T-helper 17 cell (primary cell): ENCODE measurements at regions not wholly inside any gene's neighbourhood (a gene's known extent, or its start where the extent isn't known, plus 50 kb on each side); places are given as distances from the start of the nearest gene placed in this dataset.

Experiments used
- ATAC-seq: fragments of 150-1000 bp; cut with Tn5 transposase; 2 replicates; pipeline ENCODE4 v1.10.0; 2021; ENCODE audit warnings: mild to moderate bottlenecking, moderate library complexity
- DNase-seq, 3 donors: peaks; one replicate each; pipeline versions ENCODE4 v3.0.0 to v3.0.0-alpha.2; 2020 to 2021
- H3K9me3 ChIP-seq: one replicate; pipeline ENCODE4 v1.7.0; 2013; ENCODE audit warnings: low read length, mild to moderate bottlenecking; ENCODE audit not compliant: control insufficient read depth, poor library complexity, severe bottlenecking
- H3K27ac Mint-ChIP-seq: one replicate; pipeline ENCODE4 v1.8.0; 2022; ENCODE audit warnings: mild to moderate bottlenecking, moderate library complexity, mixed read lengths
- H3K27me3 Mint-ChIP-seq: one replicate; pipeline ENCODE4 v1.8.0; 2022; ENCODE audit warnings: mixed read lengths
- H3K36me3 Mint-ChIP-seq: one replicate; pipeline ENCODE4 v1.8.0; 2022; ENCODE audit warnings: low read depth, mixed read lengths
- H3K4me1 Mint-ChIP-seq: one replicate; pipeline ENCODE4 v1.8.0; 2022; ENCODE audit warnings: mild to moderate bottlenecking, mixed read lengths
- H3K4me3 Mint-ChIP-seq: one replicate; pipeline ENCODE4 v1.8.0; 2022; ENCODE audit warnings: mild to moderate bottlenecking, moderate library complexity, mixed read lengths

- no peaks in the 10 kb centered on the region for H3K27me3 Mint-ChIP-seq
- no peaks in the 10 kb centered on the region for H3K36me3 Mint-ChIP-seq
These were observed 906.9 kb upstream of the SOX9 start for GRCh38 chr17:71213936-71214335.

GRCh38 chr17:71217769-71218168, 903.1 kb upstream of the SOX9 start:
- Mint-ChIP-seq H3K27me3 (no peaks in the 10 kb centered on the region), H3K4me3 (no peak overlapping the region), H3K4me1 (no peaks in the 10 kb centered on the region), H3K36me3 (no peaks in the 10 kb centered on the region), H3K27ac (no peak overlapping the region)
- ATAC-seq = no peak
- DNase-seq = no peak
- peaks cover 4% of the 10 kb centered on the region for H3K9me3 ChIP-seq

More at GRCh38 chr17:71213936-71214335, 906.9 kb upstream of the SOX9 start:
- Mint-ChIP-seq H3K4me1 (no peaks in the 10 kb centered on the region), H3K27ac (no peak overlapping the region), H3K4me3 (no peak overlapping the region)
- H3K9me3 ChIP-seq = peaks cover 4% of the 10 kb centered on the region
- no peak for ATAC-seq
- DNase-seq = no peak

GRCh38 chr17:71224824-71225575, 895.8 kb upstream of the SOX9 start:
- ATAC-seq (no peak), DNase-seq (no peak)
- H3K9me3 ChIP-seq = no peaks in the 10 kb centered on the region
- Mint-ChIP-seq H3K27me3 (no peaks in the 10 kb centered on the region), H3K27ac (no peak overlapping the region), H3K36me3 (no peaks in the 10 kb centered on the region), H3K4me3 (no peak overlapping the region), H3K4me1 (no peaks in the 10 kb centered on the region)

- no peak overlapping the region for H3K27ac Mint-ChIP-seq
- no peaks in the 10 kb centered on the region for H3K9me3 ChIP-seq
- no peaks in the 10 kb centered on the region for H3K4me1 Mint-ChIP-seq
- H3K4me3 Mint-ChIP-seq = no peak overlapping the region
- DNase-seq (no peak), ATAC-seq (no peak)
- H3K36me3 Mint-ChIP-seq = no peaks in the 10 kb centered on the region
- H3K27me3 Mint-ChIP-seq = no peaks in the 10 kb centered on the region
These were observed 893.0 kb upstream of the SOX9 start for GRCh38 chr17:71227841-71228240.

DNA sequence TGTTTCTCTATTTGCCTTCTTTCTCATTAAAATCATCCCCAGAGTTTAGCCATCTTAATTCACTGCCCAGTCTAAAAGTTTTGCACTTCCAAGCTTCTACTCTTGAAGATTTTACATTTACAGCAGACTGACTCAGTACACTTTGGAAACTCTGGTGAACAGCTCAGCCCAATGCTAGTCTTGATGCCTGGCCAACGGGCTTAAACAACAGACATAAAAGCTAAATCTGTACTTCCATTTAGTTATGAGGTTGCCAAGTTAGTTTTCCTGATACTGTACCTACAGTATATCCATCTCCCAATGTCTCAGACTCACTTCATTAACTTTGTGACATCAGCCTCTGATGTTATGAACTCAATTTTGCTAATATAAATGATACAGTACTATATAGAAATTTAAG, 891.8 kb upstream of the SOX9 start:
- H3K27ac Mint-ChIP-seq = no peak overlapping the region
- no peak for ATAC-seq
- no peaks in the 10 kb centered on the region for H3K9me3 ChIP-seq
- H3K27me3 Mint-ChIP-seq = no peaks in the 10 kb centered on the region
- no peaks in the 10 kb centered on the region for H3K36me3 Mint-ChIP-seq
- no peaks in the 10 kb centered on the region for H3K4me1 Mint-ChIP-seq
- no peak for DNase-seq
- H3K4me3 Mint-ChIP-seq = no peak overlapping the region

- Mint-ChIP-seq H3K27me3 (no peaks in the 10 kb centered on the region), H3K4me1 (no peaks in the 10 kb centered on the region), H3K27ac (no peak overlapping the region), H3K36me3 (no peaks in the 10 kb centered on the region), H3K4me3 (no peak overlapping the region)
- ATAC-seq (no peak), DNase-seq (no peak)
- no peaks in the 10 kb centered on the region for H3K9me3 ChIP-seq
These were observed 887.8 kb upstream of the SOX9 start for GRCh38 chr17:71232801-71233559.

- ATAC-seq (no peak), DNase-seq (no peak)
- H3K9me3 ChIP-seq = no peaks in the 10 kb centered on the region
- Mint-ChIP-seq H3K4me3 (no peak overlapping the region), H3K27me3 (no peaks in the 10 kb centered on the region), H3K36me3 (no peaks in the 10 kb centered on the region), H3K27ac (no peak overlapping the region), H3K4me1 (no peaks in the 10 kb centered on the region)
These were observed 886.5 kb upstream of the SOX9 start for GRCh38 chr17:71234349-71234748.

DNA sequence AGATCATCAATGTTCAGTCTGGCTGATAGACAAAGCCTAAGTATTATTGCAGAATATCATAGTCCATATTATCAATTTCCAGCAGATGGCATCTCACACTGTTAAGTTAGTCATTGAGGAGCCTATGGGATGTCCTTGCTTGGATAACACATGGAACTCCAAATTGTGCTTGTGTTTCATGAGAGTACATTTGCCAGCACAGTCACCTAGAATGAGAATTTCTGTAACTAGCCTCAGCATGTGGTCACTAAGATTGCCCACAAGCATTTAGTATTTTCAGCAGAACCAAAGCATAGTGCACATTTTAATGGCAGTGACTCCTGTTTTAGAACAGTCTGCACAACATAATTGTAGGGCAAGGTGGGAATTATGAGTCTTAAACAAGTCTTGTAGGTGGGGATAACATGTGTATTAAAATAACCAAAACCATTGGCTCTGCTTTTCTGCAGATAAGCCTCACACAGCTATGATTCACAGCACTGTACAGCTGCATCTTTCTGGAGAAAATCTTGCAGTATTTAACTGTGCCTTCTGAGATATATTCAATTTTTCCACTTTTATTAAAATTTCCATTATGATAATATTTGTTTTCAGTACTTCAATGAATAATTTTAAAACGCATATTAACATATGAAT, 882.8 kb upstream of the SOX9 start:
- no peak overlapping the region for H3K4me3 Mint-ChIP-seq
- no peaks in the 10 kb centered on the region for H3K4me1 Mint-ChIP-seq
- no peaks in the 10 kb centered on the region for H3K9me3 ChIP-seq
- no peaks in the 10 kb centered on the region for H3K27me3 Mint-ChIP-seq
- DNase-seq (no peak), ATAC-seq (no peak)
- no peak overlapping the region for H3K27ac Mint-ChIP-seq
- H3K36me3 Mint-ChIP-seq = no peaks in the 10 kb centered on the region

DNA sequence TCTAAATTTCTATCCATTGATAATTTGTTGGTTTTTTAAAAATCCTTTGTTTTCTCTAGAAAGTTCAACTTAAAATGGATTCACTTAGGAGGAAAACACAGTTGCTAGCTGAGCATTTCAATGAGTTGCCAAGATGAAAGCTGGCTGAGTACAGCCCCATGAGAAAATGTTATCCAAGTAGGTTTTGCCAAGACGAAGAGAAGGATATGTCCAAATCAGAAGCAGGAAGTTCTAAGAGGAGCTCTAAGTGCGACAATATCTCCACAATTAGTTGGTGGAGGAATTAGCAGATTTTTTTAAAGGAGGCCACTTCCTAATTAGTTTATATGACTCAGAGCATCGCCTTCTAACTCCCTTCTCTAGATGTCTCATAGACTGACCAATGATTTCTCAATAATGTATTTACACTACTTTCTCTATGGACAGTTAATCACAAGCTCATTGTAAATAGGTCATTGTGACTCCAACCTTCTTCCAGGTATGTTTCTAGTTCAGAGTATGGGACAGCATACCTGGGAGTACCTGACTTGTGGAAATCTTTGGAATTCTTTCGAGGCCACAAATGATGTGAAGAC, 873.3 kb upstream of the SOX9 start:
- no peaks in the 10 kb centered on the region for H3K27me3 Mint-ChIP-seq
- H3K4me1 Mint-ChIP-seq = no peaks in the 10 kb centered on the region
- no peak overlapping the region for H3K4me3 Mint-ChIP-seq
- DNase-seq (no peak), ATAC-seq (no peak)
- H3K27ac Mint-ChIP-seq = no peak overlapping the region
- no peaks in the 10 kb centered on the region for H3K9me3 ChIP-seq
- no peaks in the 10 kb centered on the region for H3K36me3 Mint-ChIP-seq

DNA sequence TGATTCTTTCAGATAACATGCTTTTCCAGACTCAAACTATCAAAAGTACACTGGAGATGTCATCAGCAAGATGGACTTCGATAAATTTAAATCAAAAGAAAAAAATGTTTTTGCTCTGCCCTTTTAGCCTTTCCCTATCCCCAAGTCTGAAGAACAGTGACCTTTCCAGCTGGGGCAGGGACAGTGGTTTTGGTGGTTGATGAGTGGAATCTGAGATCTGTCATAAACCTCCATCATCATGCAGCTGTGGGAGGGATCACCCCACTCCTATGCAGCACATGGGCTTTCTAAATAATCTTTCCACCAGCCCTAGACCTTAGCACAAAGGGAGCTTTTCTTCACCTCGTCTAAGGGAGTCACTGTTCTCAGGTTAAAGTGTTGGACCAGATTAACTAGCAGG, 869.5 kb upstream of the SOX9 start:
- H3K9me3 ChIP-seq = no peaks in the 10 kb centered on the region
- no peaks in the 10 kb centered on the region for H3K4me1 Mint-ChIP-seq
- H3K27me3 Mint-ChIP-seq = no peaks in the 10 kb centered on the region
- no peak for DNase-seq
- no peak for ATAC-seq
- H3K27ac Mint-ChIP-seq = no peak overlapping the region
- H3K4me3 Mint-ChIP-seq = no peak overlapping the region
- no peaks in the 10 kb centered on the region for H3K36me3 Mint-ChIP-seq

DNA sequence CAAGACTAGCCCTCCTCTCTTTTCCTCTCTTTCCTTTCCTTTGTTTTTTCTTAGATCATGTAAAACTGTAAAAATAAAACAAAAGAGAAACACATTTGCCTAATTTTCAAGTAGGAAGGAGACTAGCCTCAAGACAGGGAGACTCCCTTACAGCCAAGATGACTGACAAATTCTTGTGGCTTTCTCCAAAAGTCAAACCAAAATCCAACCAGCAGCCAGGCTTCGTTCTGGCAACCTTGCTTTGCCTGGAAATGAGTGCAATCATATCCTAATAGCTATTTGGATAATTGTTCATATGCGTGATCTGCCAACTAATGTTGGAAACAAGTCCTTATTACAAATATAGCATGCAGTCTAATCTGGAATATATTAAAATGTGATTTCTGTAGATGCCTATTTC, 868.9 kb upstream of the SOX9 start:
- H3K27ac Mint-ChIP-seq = no peak overlapping the region
- no peaks in the 10 kb centered on the region for H3K9me3 ChIP-seq
- no peaks in the 10 kb centered on the region for H3K27me3 Mint-ChIP-seq
- no peak overlapping the region for H3K4me3 Mint-ChIP-seq
- no peaks in the 10 kb centered on the region for H3K4me1 Mint-ChIP-seq
- no peaks in the 10 kb centered on the region for H3K36me3 Mint-ChIP-seq
- ATAC-seq (no peak), DNase-seq (no peak)

GRCh38 chr17:71252436-71252835, 868.4 kb upstream of the SOX9 start:
- H3K36me3 Mint-ChIP-seq = no peaks in the 10 kb centered on the region
- H3K27ac Mint-ChIP-seq = no peak overlapping the region
- H3K27me3 Mint-ChIP-seq = no peaks in the 10 kb centered on the region
- no peak for ATAC-seq
- H3K4me1 Mint-ChIP-seq = no peaks in the 10 kb centered on the region
- DNase-seq = no peak
- H3K4me3 Mint-ChIP-seq = no peak overlapping the region
- no peaks in the 10 kb centered on the region for H3K9me3 ChIP-seq

GRCh38 chr17:71257096-71257495, 863.7 kb upstream of the SOX9 start:
- H3K36me3 Mint-ChIP-seq = no peaks in the 10 kb centered on the region
- no peak overlapping the region for H3K4me3 Mint-ChIP-seq
- no peak overlapping the region for H3K27ac Mint-ChIP-seq
- H3K27me3 Mint-ChIP-seq = no peaks in the 10 kb centered on the region
- no peak for ATAC-seq
- DNase-seq = no peak
- no peaks in the 10 kb centered on the region for H3K9me3 ChIP-seq
- no peaks in the 10 kb centered on the region for H3K4me1 Mint-ChIP-seq
